ENCODE measurements at regions not wholly inside any gene's neighbourhood (a gene's known extent, or its start where the extent isn't known, plus 50 kb on each side); places are given as distances from the start of the nearest gene placed in this dataset.

GRCh38 chr15:57824186-57824585, 117.7 kb downstream of the POLR2M start:
- DNase-seq: no peak

GRCh38 chr15:57827021-57827420, 120.5 kb downstream of the POLR2M start:
- no peak for DNase-seq

- DNase-seq: no peak
These were observed 121.5 kb downstream of the POLR2M start for GRCh38 chr15:57827971-57828370.

- no peak for DNase-seq
These were observed 125.7 kb downstream of the POLR2M start for GRCh38 chr15:57832183-57832582.

- DNase-seq: no peak
These were observed 128.6 kb downstream of the POLR2M start for GRCh38 chr15:57835119-57835518.

GRCh38 chr15:57849317-57849716, 142.8 kb downstream of the POLR2M start:
- no peak for DNase-seq

- DNase-seq: no peak
These were observed 148.0 kb downstream of the POLR2M start for GRCh38 chr15:57854531-57854930.

- no peak for DNase-seq
These were observed 151.4 kb downstream of the POLR2M start for GRCh38 chr15:57857871-57858270.

GRCh38 chr15:57859130-57859685, 152.7 kb downstream of the POLR2M start:
- no peak for DNase-seq

- no peak for DNase-seq
These were observed 154.6 kb downstream of the POLR2M start for GRCh38 chr15:57861034-57861638.

- no peak for DNase-seq
These were observed 155.5 kb downstream of the POLR2M start for GRCh38 chr15:57861815-57862586.

GRCh38 chr15:57862761-57863160, 156.2 kb downstream of the POLR2M start:
- DNase-seq: no peak

- DNase-seq: no peak
These were observed 158.8 kb downstream of the POLR2M start for GRCh38 chr15:57865294-57865693.

GRCh38 chr15:57866149-57866736, 159.7 kb downstream of the POLR2M start:
- DNase-seq: no peak

- no peak for DNase-seq
These were observed 161.7 kb downstream of the POLR2M start for GRCh38 chr15:57867970-57868798.

GRCh38 chr15:57870667-57871066, 164.2 kb downstream of the POLR2M start:
- DNase-seq: no peak

GRCh38 chr15:57872281-57873030, 165.9 kb downstream of the POLR2M start:
- no peak for DNase-seq

GRCh38 chr15:57873564-57874209, 167.2 kb downstream of the POLR2M start:
- DNase-seq: no peak

GRCh38 chr15:57875347-57875746, 168.8 kb downstream of the POLR2M start:
- no peak for DNase-seq

GRCh38 chr15:57878573-57878972, 172.1 kb downstream of the POLR2M start:
- no peak for DNase-seq

- DNase-seq: no peak
These were observed 174.8 kb downstream of the POLR2M start for GRCh38 chr15:57881361-57881760.

GRCh38 chr15:57881972-57882371, 175.5 kb downstream of the POLR2M start:
- no peak for DNase-seq

All from right forelimb (tissue), 1 donor.